GM06990 (cell line): ENCODE measurements at regions not wholly inside any gene's neighbourhood (a gene's known extent, or its start where the extent isn't known, plus 50 kb on each side); places are given as distances from the start of the nearest gene placed in this dataset.
"Not testable (repeated sequence)": the region's sequence is repeated elsewhere in the genome, so short reads cannot be mapped to it uniquely, and the experiment has no call there.

Experiments used
- DNase-seq: peaks from one replicate; pipeline ENCODE4 v3.0.0-alpha.2; 2011; ENCODE audit not compliant: insufficient read length; ENCODE audit errors: extremely low read depth
- H3K27me3 ChIP-seq: replicated peaks from 2 replicates; pipeline ENCODE4 v1.6.0; 2011; ENCODE audit warnings: low read length; ENCODE audit not compliant: control insufficient read depth, insufficient read depth
- H3K36me3 ChIP-seq: 2 replicates; pipeline ENCODE4 v1.5.1; 2011; ENCODE audit warnings: low read length; ENCODE audit not compliant: control insufficient read depth, insufficient read depth
- H3K4me3 ChIP-seq: replicated peaks from 2 replicates; pipeline ENCODE4 v1.5.1; 2011; ENCODE audit warnings: low read depth, mild to moderate bottlenecking, control low read depth, low read length
- CTCF ChIP-seq: IDR thresholded peaks from 2 replicates; pipeline ENCODE4 v1.5.1; 2011; ENCODE audit warnings: low read length, control low read depth, mild to moderate bottlenecking, inconsistent platforms; ENCODE audit not compliant: insufficient read depth, poor library complexity, severe bottlenecking

- no peak for DNase-seq
- TF ChIP-seq CTCF, result no peak
- H3K36me3 ChIP-seq, result no peaks in the 10 kb centered on the region
- H3K27me3 ChIP-seq, result no peaks in the 10 kb centered on the region
- no peak overlapping the region for H3K4me3 ChIP-seq
Observed at GRCh38 chr12:114063435-114063834, 97.3 kb upstream of the RBM19 start.

GRCh38 chr12:114056351-114056750, 90.2 kb upstream of the RBM19 start:
- DNase-seq, H3K36me3 ChIP-seq, H3K27me3 ChIP-seq, H3K4me3 ChIP-seq: not testable (repeated sequence)

GRCh38 chr12:114054982-114055381, 88.9 kb upstream of the RBM19 start:
- no peak for DNase-seq
- H3K36me3 ChIP-seq, result no peaks in the 10 kb centered on the region
- H3K4me3 ChIP-seq, result no peak overlapping the region
- TF ChIP-seq CTCF, result no peak
- H3K27me3 ChIP-seq, result no peaks in the 10 kb centered on the region

- Histone ChIP-seq H3K4me3 (no peak overlapping the region), H3K36me3 (no peaks in the 10 kb centered on the region), H3K27me3 (peaks cover 1% of the 10 kb centered on the region)
- no peak for TF ChIP-seq CTCF
- no peak for DNase-seq
Observed at GRCh38 chr12:114046236-114046998, 80.3 kb upstream of the RBM19 start.

GRCh38 chr12:114045349-114045748, 79.2 kb upstream of the RBM19 start:
- no peak for DNase-seq
- no peak for TF ChIP-seq CTCF
- peaks cover 1% of the 10 kb centered on the region for H3K27me3 ChIP-seq
- no peaks in the 10 kb centered on the region for H3K36me3 ChIP-seq
- no peak overlapping the region for H3K4me3 ChIP-seq

- no peaks in the 10 kb centered on the region; the same call in 1 of the 2 replicates for H3K27me3 ChIP-seq
- no peak for DNase-seq
Observed at GRCh38 chr12:114041590-114041989, 75.5 kb upstream of the RBM19 start.

More at GRCh38 chr12:114041590-114041989, 75.5 kb upstream of the RBM19 start:
- no peak for TF ChIP-seq CTCF
- Histone ChIP-seq H3K36me3 (no peaks in the 10 kb centered on the region), H3K4me3 (no peak overlapping the region)
